ENCODE measurements at regions not wholly inside any gene's neighbourhood (a gene's known extent, or its start where the extent isn't known, plus 50 kb on each side); places are given as distances from the start of the nearest gene placed in this dataset.

DNA sequence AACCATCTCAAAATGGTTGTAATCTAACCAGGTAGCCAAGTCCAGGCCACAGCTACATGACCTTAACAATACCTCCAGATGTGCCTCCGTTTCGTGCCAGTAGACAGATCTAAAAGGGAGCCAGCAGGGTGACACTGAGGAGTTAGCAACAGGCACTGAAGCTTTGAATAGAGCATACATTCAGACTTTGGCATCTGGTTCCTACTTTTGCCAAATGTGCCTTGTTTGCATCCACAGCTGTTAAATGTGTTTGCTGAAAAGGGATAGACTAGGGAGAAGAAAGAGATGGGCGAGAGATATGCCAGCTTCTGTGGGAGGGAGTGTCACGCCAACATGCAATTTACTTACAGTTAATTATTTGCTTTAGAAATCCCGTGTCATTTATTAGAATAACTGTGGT is 1433.9 kb upstream of the CADM2 start:
- TF ChIP-seq CTCF (conservative IDR thresholded peaks at IDR 0.05; ENCODE audit: low read length) (no peak), EZH2phosphoT487 (IDR thresholded peaks at IDR 0.05; ENCODE audit: borderline replicate concordance, low read depth, low read length) (no peak)

Measured in OCI-LY7 (cell line).